Activated CD8-positive, alpha-beta T cell treated with anti-CD3 and anti-CD28 coated beads for 36 hours (primary cell): ENCODE measurements at regions not wholly inside any gene's neighbourhood (a gene's known extent, or its start where the extent isn't known, plus 50 kb on each side); places are given as distances from the start of the nearest gene placed in this dataset.

Experiments
- ATAC-seq: fragments of 200-7000 bp; cut with Tn5 transposase; one replicate; pipeline ENCODE4 v1.10.0; 2021; ENCODE audit warnings: mild to moderate bottlenecking, moderate library complexity
- CTCF ChIA-PET: fragments of 350-600 bp; sonication (Branson Sonifier 250); formaldehyde crosslinking; loops from one replicate; lab custom pipeline; 2021; ENCODE audit warnings: antibody characterized with exemption; lab: Charles Lee
- POLR2A ChIA-PET: fragments of 350-600 bp; sonication (Branson Sonifier 250); formaldehyde crosslinking; loops from one replicate; lab custom pipeline; 2021; ENCODE audit warnings: antibody characterized with exemption; lab: Charles Lee
- DNase-seq: peaks from one replicate; pipeline ENCODE4 v3.0.0-alpha.2; 2020
- H3K27ac Mint-ChIP-seq: one replicate; pipeline ENCODE4 v1.8.0; 2021; ENCODE audit warnings: mild to moderate bottlenecking, mixed read lengths
- H3K27me3 Mint-ChIP-seq: one replicate; pipeline ENCODE4 v1.8.0; 2021; ENCODE audit warnings: mixed read lengths
- H3K36me3 Mint-ChIP-seq: one replicate; pipeline ENCODE4 v1.8.0; 2021; ENCODE audit warnings: low read depth, mixed read lengths
- H3K4me1 Mint-ChIP-seq: one replicate; pipeline ENCODE4 v1.8.0; 2021; ENCODE audit warnings: low read depth, mixed read lengths
- H3K4me3 Mint-ChIP-seq: one replicate; pipeline ENCODE4 v1.8.0; 2021; ENCODE audit warnings: mild to moderate bottlenecking, moderate library complexity, mixed read lengths
- H3K9me3 Mint-ChIP-seq: one replicate; pipeline ENCODE4 v1.8.0; 2021; ENCODE audit warnings: mixed read lengths
- intact Hi-C: fragments of 100-400 bp; cut with micrococcal nuclease; formaldehyde crosslinking; loops from one replicate; pipeline ENCODE4 v1.10.0; 2022
- TF ChIP-seq, protein P1 (sequence below): fragments of 200-600 bp; IDR thresholded peaks from one replicate; pipeline ENCODE4 v1.8.0; 2022; ENCODE audit warnings: antibody characterized with exemption, mild to moderate bottlenecking

DNA sequence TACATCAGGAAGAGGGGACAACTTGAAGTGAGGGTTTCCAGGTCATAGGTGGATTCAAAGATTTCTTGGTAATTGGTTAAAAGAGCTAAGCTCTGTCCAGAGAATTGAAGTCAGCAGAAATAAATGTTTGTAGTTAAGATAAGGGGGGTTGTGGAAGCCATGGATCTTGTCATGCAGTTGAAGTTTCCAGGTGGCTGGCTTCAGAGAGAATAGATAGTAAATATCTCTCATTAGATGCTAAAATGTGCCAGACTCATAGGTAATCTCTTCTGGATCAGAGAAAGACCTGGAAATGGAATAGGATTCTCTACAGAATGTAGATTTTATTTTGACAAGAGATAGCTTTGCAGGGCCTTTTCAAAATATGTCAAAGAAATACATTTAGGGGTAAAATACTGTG, 491.7 kb downstream of the PRR16 start:
- H3K4me1 Mint-ChIP-seq = no peaks in the 10 kb centered on the region
- H3K4me3 Mint-ChIP-seq = no peak overlapping the region
- TF ChIP-seq, protein P1, sequence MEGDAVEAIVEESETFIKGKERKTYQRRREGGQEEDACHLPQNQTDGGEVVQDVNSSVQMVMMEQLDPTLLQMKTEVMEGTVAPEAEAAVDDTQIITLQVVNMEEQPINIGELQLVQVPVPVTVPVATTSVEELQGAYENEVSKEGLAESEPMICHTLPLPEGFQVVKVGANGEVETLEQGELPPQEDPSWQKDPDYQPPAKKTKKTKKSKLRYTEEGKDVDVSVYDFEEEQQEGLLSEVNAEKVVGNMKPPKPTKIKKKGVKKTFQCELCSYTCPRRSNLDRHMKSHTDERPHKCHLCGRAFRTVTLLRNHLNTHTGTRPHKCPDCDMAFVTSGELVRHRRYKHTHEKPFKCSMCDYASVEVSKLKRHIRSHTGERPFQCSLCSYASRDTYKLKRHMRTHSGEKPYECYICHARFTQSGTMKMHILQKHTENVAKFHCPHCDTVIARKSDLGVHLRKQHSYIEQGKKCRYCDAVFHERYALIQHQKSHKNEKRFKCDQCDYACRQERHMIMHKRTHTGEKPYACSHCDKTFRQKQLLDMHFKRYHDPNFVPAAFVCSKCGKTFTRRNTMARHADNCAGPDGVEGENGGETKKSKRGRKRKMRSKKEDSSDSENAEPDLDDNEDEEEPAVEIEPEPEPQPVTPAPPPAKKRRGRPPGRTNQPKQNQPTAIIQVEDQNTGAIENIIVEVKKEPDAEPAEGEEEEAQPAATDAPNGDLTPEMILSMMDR = no peak
- intact Hi-C loops = no loop called here
- H3K27ac Mint-ChIP-seq = no peak overlapping the region
- ChIA-PET CTCF (no interaction called here), POLR2A (no interaction called here)
- H3K27me3 Mint-ChIP-seq = no peaks in the 10 kb centered on the region
- peaks cover 19% of the 10 kb centered on the region for H3K9me3 Mint-ChIP-seq
- DNase-seq = no peak
- no peaks in the 10 kb centered on the region for H3K36me3 Mint-ChIP-seq
- ATAC-seq = no peak

DNA sequence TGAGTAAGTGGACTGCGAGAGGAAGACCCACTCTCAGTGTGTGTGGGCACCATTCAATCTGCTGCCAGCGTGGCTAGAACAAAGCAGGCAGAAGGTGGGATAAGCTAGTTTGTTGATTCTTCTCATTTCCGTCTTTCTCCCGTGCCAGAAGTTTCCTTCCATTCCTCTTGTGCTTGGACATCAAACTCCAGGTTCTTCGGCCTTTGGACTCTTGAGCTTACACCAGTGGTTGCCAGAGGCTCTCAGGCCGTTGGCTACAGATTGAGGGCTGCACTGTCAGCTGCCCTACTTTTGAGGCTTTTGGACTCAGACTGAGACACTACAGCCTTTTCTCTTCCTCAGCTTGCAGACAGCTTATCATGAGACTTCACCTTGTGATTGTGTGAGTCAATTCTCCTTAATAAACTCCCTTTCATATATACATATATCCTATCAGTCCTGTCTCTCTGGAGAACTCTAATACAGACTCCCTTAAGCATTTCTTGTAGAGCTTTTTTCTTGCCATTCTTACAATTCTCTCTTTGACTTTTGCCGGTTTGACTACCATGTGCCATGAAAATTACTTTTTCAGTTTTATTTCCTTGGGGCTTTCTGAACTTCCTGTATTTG, 494.9 kb downstream of the PRR16 start:
- DNase-seq (no peak), ATAC-seq (no peak)
- Mint-ChIP-seq H3K27me3 (no peaks in the 10 kb centered on the region), H3K27ac (no peak overlapping the region), H3K4me3 (no peak overlapping the region), H3K9me3 (peaks cover 7% of the 10 kb centered on the region), H3K4me1 (no peaks in the 10 kb centered on the region), H3K36me3 (no peaks in the 10 kb centered on the region)
- POLR2A ChIA-PET = interaction anchor here (0.7 kb wide), 1 partner anchor 275 kb away, joined by 3 read pairs; no protein-coding TSS in a partner anchor
- intact Hi-C loops = no loop called here
- TF ChIP-seq, protein P1 = no peak
- CTCF ChIA-PET = no interaction called here

GRCh38 chr5:120960510-120960909, 496.4 kb downstream of the PRR16 start:
- ChIA-PET CTCF (no interaction called here), POLR2A (no interaction called here)
- DNase-seq (no peak), ATAC-seq (no peak)
- H3K9me3 Mint-ChIP-seq = peaks cover 4% of the 10 kb centered on the region
- no peaks in the 10 kb centered on the region for H3K4me1 Mint-ChIP-seq
- no peaks in the 10 kb centered on the region for H3K27me3 Mint-ChIP-seq
- TF ChIP-seq, protein P1 = no peak
- no peak overlapping the region for H3K27ac Mint-ChIP-seq
- H3K36me3 Mint-ChIP-seq = no peaks in the 10 kb centered on the region
- no peak overlapping the region for H3K4me3 Mint-ChIP-seq
- intact Hi-C loops = no loop called here

DNA sequence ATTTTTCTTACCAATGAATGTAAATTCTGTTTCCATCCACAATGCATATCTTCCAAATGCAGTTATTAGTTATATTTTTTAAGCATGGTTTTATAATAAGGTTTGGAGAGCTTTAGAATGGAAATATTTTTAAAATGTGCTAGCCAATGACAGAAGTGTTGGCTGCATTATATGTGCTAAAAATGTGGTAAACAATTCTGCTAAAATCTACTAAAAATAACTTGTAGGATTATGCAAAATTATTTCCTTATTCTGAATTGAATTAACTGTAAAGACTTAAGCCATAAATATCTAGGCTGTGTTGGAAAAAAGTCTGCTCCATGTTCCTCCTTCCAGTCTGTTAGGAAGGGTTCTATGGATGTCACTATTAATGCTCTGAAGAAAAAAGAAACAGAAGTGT, 503.3 kb downstream of the PRR16 start:
- TF ChIP-seq, protein P1 = no peak
- POLR2A ChIA-PET = interaction anchor here (0.5 kb wide), 1 partner anchor 48 kb away, joined by 3 read pairs; no protein-coding TSS in a partner anchor
- CTCF ChIA-PET = no interaction called here
- Mint-ChIP-seq H3K4me3 (no peak overlapping the region), H3K27ac (no peak overlapping the region), H3K4me1 (no peaks in the 10 kb centered on the region), H3K36me3 (no peaks in the 10 kb centered on the region), H3K9me3 (peaks cover 10% of the 10 kb centered on the region), H3K27me3 (no peaks in the 10 kb centered on the region)
- DNase-seq (no peak), ATAC-seq (no peak)
- intact Hi-C loops = no loop called here

DNA sequence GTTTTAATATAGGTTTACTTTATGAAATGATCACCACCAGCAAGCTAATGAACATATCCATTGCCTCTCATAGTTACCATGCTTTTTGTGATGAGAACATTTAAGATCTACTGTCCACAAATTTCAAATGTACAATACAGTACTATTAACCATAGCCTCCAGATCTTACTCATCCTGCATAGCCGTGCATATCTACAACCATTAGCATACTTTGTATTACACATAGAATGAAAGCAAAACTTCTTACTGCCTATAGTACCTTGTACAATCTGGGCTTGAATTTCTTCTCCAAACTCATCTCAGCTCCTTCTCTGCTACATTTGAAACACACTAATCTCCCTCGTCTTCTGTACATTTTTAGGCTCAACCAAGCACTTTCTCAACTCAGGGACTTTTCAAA, 510.6 kb downstream of the PRR16 start:
- ATAC-seq (no peak), DNase-seq (no peak)
- TF ChIP-seq, protein P1 = no peak
- Mint-ChIP-seq H3K4me1 (no peaks in the 10 kb centered on the region), H3K27ac (no peak overlapping the region), H3K9me3 (peaks cover 3% of the 10 kb centered on the region), H3K4me3 (no peak overlapping the region), H3K36me3 (no peaks in the 10 kb centered on the region), H3K27me3 (no peaks in the 10 kb centered on the region)
- POLR2A ChIA-PET = no interaction called here
- intact Hi-C loops = no loop called here
- CTCF ChIA-PET = no interaction called here
